Lung (tissue), 11 donors: ENCODE measurements at regions not wholly inside any gene's neighbourhood (a gene's known extent, or its start where the extent isn't known, plus 50 kb on each side); places are given as distances from the start of the nearest gene placed in this dataset.

Experiments used
- ATAC-seq: fragments of 200-7000 bp; cut with Tn5 transposase; one replicate; pipeline ENCODE4 v1.9.1; 2020; ENCODE audit warnings: moderate number of reproducible peaks; ENCODE audit not compliant: insufficient read depth, low FRiP score
- DNase-seq, 3 donors: peaks; one replicate each; pipeline ENCODE4 v3.0.0-alpha.2; 2013 to 2017
- H3K27ac ChIP-seq, 2 donors: one replicate each; pipeline ENCODE4 v1.5.1; 2013; ENCODE audit warnings: mild to moderate bottlenecking in 2 of 2, moderate library complexity in 2 of 2, control low read depth in 1 of 2, inconsistent platforms in 1 of 2, low read depth in 1 of 2, low read length in 1 of 2
- H3K27me3 ChIP-seq, 3 donors: one replicate each; pipeline ENCODE4 v1.5.1; 2013; ENCODE audit warnings: low read length in 2 of 3; ENCODE audit not compliant: control insufficient read depth in 3 of 3, insufficient read depth in 3 of 3
- H3K36me3 ChIP-seq, 4 donors: one replicate each; pipeline ENCODE4 v1.5.1; 2013; ENCODE audit warnings: low read length in 4 of 4, mild to moderate bottlenecking in 1 of 4, moderate library complexity in 1 of 4; ENCODE audit not compliant: control insufficient read depth in 4 of 4, insufficient read depth in 4 of 4
- H3K4me1 ChIP-seq, 5 donors: one replicate each; pipeline ENCODE4 v1.5.1; 2013; ENCODE audit warnings: low read length in 5 of 5, mild to moderate bottlenecking in 2 of 5, moderate library complexity in 1 of 5; ENCODE audit not compliant: control insufficient read depth in 5 of 5, insufficient read depth in 5 of 5
- H3K4me3 ChIP-seq: one replicate; pipeline ENCODE4 v1.5.1; 2013; ENCODE audit warnings: mild to moderate bottlenecking, control low read depth, moderate library complexity
- H3K9ac ChIP-seq, 2 donors: one replicate each; pipeline ENCODE4 v1.5.1; 2013; ENCODE audit warnings: low read length in 2 of 2, control low read depth in 1 of 2; ENCODE audit not compliant: insufficient read depth in 1 of 2
- H3K9me3 ChIP-seq, 4 donors: one replicate each; pipeline ENCODE4 v1.5.1; 2013; ENCODE audit warnings: low read length in 3 of 4, mild to moderate bottlenecking in 1 of 4, moderate library complexity in 1 of 4; ENCODE audit not compliant: control insufficient read depth in 4 of 4, insufficient read depth in 3 of 4
- WGBS, 2 donors: extraction: QIAGEN DNeasy Blood & Tissue Kit; methylation state at CpG; one replicate each; pipeline ENCODE4 v1.1.7; 2013; 5-methylcytosine and 5-hydroxymethylcytosine counted together
- TF ChIP-seq, protein P1 (sequence below): IDR thresholded peaks from 2 replicates; pipeline ENCODE4 v1.5.1; 2012; ENCODE audit warnings: mild to moderate bottlenecking; ENCODE audit errors: control extremely low read depth, extremely low read depth
- donor health status: control.
- donor health status: control.
- donor health status: Bipolar disorder and iron deficiency.
- donor health status: healthy.
- donor health status: DM: yes; HTN: yes; CAD: no.

DNA sequence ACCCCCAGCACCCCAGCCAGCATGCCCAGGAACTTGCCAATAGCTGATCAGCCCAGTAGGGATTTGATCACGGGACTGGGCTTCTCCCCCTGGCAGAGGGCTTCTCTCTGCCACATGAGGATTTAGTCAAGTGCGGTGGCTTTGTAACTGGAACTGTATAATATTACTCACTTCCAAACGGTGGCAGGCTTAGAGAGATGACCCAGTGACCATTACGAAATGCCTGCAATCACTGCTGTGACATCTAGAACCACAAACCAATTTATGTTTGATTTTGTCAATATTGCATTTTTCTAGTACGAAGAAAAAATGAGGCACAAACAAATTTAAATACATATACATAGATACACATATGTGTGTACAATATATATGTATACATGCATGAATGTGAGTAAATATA, 192.1 kb downstream of the ERCC6L2 start:
- H3K4me1 ChIP-seq = peaks cover 0 to 35% (median 21%) of the 10 kb centered on the region in 5 donors
- DNase-seq = no peak
- no peak overlapping the region for H3K27ac ChIP-seq
- H3K36me3 ChIP-seq = no peaks in the 10 kb centered on the region
- WGBS, 2 donors = 79 to 82% methylated on average over 5 of the region's 5 CpGs
- TF ChIP-seq, protein P1, sequence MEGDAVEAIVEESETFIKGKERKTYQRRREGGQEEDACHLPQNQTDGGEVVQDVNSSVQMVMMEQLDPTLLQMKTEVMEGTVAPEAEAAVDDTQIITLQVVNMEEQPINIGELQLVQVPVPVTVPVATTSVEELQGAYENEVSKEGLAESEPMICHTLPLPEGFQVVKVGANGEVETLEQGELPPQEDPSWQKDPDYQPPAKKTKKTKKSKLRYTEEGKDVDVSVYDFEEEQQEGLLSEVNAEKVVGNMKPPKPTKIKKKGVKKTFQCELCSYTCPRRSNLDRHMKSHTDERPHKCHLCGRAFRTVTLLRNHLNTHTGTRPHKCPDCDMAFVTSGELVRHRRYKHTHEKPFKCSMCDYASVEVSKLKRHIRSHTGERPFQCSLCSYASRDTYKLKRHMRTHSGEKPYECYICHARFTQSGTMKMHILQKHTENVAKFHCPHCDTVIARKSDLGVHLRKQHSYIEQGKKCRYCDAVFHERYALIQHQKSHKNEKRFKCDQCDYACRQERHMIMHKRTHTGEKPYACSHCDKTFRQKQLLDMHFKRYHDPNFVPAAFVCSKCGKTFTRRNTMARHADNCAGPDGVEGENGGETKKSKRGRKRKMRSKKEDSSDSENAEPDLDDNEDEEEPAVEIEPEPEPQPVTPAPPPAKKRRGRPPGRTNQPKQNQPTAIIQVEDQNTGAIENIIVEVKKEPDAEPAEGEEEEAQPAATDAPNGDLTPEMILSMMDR = no peak
- H3K4me3 ChIP-seq = no peak overlapping the region
- no peaks in the 10 kb centered on the region for H3K9me3 ChIP-seq
- no peak for ATAC-seq
- H3K9ac ChIP-seq = no peak overlapping the region
- no peaks in the 10 kb centered on the region for H3K27me3 ChIP-seq

DNA sequence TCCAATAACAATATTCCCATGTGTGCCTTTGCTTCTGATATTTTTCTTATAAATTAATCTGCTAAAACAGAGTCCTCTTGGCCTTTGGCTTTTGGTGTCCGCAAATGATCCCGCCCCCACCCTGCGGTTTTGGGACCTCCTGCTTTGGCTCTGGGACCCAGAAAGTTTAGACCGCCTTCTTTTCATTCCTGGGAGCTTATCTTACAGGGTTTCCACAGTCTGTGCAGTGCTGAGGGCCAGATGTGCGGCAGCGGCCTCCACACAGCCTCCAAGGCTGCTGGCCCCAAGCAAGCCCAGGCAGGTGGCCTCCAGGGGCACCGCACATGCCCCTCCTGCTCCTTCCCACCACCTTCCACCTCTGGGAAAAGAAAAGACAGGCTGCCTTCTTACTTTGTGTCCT, 191.5 kb downstream of the ERCC6L2 start:
- WGBS, 2 donors = 81 to 91% methylated on average over 7 of the region's 7 CpGs
- ATAC-seq (no peak), DNase-seq (peak in 2 of 3 donors; percentile 30 to 50)
- Histone ChIP-seq H3K27ac (no peak overlapping the region), H3K4me3 (no peak overlapping the region), H3K4me1 (peaks cover 0 to 41% (median 21%) of the 10 kb centered on the region in 5 donors), H3K27me3 (no peaks in the 10 kb centered on the region), H3K9ac (no peak overlapping the region), H3K36me3 (no peaks in the 10 kb centered on the region), H3K9me3 (no peaks in the 10 kb centered on the region)
- TF ChIP-seq, protein P1 = no peak

DNA sequence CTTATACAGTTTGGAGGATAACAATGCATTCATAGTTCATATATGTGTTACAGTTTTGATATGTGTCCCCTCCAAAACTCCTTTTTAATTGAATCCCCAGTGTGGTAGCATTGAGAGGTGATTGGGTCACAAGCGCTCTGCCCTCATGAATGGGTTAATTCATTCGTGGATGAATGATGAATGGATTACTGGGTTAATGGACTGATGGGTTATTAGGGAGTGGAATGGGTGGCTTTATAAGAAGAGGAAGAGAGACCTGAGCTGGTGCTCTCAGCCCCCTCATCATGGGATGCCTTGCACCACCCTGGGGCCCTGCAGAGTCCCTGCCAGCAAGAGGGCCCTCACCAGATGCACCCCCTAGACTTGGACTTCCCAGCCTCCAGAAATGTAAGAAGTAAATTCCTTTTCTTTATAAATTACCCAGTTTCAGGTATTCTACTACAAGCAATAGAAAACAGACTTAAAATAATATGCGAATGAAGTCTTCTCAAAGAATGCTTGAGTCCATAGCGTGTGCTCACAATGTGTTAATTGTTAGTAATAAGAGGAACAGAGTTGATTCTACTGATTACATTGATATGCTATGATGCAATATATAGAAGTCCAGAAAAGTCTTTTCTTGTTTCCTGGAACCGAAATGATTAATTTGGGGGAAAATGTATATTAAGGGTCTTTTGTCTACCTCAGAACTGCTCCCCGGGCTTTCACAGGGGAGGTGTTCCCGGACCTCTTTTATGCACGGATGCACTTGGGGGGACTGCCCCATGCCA, 190.2 kb downstream of the ERCC6L2 start:
- H3K27ac ChIP-seq = no peak overlapping the region
- no peak for ATAC-seq
- H3K9ac ChIP-seq = no peak overlapping the region
- 93 to 94% methylated on average over 8 of the region's 8 CpGs for WGBS, 2 donors
- no peak for DNase-seq
- TF ChIP-seq, protein P1 = no peak
- H3K9me3 ChIP-seq = no peaks in the 10 kb centered on the region
- peaks cover 0 to 39% (median 21%) of the 10 kb centered on the region in 5 donors for H3K4me1 ChIP-seq
- H3K27me3 ChIP-seq = no peaks in the 10 kb centered on the region
- no peaks in the 10 kb centered on the region for H3K36me3 ChIP-seq
- H3K4me3 ChIP-seq = no peak overlapping the region
